Astrocyte of the cerebellum (primary cell): ENCODE measurements at regions not wholly inside any gene's neighbourhood (a gene's known extent, or its start where the extent isn't known, plus 50 kb on each side); places are given as distances from the start of the nearest gene placed in this dataset.

Source experiments
- DNase-seq: peaks from one replicate; pipeline ENCODE4 v3.0.0-alpha.2; 2011; ENCODE audit warnings: low read depth
- H3K4me3 ChIP-seq: 2 replicates; pipeline ENCODE4 v1.5.1; 2011; ENCODE audit warnings: mild to moderate bottlenecking, low read depth, low read length, moderate library complexity
- in situ Hi-C: cut with HindIII; loops from 2 replicates; pipeline ENCODE4 v1.10.0; 2017; ENCODE audit warnings: low sequenced_read_pairs
- TF ChIP-seq, protein P1 (sequence below): IDR thresholded peaks from 2 replicates; pipeline ENCODE4 v1.5.1; 2012; ENCODE audit warnings: low read length, low read depth, moderate library complexity, mild to moderate bottlenecking; ENCODE audit errors: missing control alignments

DNA sequence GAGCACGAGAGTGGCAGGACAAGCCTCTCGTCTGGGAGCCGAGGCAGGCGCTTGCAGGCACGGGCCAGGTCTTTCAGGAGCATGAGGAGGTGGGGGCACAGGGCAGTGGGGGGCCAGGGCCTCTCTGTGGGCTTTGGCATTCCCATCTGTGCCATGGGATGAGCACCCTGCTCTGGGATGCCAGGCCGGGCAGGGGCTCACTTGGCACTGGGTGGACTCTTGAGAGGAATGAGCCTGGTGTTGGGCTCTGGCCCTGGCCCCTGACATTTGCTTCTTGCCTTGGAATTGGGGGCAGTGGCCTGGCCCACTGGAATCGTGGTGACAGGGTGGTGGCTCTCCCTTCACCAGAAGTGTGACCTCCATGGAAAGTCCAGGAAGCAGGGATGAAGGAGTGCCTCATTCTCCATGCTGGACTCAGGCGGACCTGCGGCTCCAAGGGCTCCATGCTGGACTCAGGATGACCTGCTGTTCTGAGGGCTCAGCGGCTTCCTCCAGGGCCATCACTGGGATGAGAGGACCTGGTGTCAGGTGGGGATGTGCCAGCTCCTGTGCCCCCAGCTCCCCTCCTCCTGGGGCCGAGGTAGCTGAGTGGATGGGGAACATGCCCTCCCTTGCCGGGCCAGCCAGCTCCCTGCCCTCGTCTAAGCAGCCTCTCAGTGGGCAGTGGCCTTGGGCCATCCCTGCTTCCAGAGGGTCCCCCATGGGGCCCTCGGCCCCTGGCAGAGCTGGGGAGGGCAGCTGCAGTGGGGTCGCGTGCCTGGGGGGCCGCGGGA lies 220.3 kb downstream of the KIF26A start:
- TF ChIP-seq, protein P1, sequence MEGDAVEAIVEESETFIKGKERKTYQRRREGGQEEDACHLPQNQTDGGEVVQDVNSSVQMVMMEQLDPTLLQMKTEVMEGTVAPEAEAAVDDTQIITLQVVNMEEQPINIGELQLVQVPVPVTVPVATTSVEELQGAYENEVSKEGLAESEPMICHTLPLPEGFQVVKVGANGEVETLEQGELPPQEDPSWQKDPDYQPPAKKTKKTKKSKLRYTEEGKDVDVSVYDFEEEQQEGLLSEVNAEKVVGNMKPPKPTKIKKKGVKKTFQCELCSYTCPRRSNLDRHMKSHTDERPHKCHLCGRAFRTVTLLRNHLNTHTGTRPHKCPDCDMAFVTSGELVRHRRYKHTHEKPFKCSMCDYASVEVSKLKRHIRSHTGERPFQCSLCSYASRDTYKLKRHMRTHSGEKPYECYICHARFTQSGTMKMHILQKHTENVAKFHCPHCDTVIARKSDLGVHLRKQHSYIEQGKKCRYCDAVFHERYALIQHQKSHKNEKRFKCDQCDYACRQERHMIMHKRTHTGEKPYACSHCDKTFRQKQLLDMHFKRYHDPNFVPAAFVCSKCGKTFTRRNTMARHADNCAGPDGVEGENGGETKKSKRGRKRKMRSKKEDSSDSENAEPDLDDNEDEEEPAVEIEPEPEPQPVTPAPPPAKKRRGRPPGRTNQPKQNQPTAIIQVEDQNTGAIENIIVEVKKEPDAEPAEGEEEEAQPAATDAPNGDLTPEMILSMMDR = no peak

DNA sequence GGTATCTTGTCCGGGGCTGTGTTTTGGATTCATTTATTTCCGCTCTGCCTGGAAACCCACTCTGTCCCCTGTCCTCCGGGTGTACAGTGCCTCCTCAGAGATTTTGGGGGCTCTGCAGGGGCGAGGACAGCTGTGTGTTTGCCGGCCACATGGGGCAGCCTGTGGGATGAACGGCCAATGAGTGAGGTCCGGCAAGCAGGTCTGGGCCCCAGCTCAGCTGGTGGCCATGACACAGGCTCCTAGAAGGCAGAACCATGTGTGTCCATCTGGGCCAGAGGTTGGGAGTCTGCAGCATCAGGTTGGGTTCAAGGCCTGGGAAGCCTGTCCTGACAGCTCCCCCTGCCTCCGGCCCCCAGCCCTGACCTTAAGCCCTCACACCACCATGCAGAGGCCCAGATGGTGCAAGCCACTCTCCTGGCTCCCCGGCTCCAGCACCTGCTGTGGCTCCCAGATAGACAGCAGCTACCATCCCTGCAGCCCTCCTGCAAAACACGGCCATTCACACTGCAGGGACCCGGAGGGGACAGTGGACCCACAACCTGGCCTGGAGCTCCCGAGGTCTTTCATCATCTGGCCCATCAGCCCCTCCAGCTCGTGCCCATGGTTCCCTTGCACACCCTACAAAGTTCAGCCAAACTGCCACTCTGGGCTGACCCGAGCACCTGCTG lies 220.1 kb upstream of the C14orf180 start:
- TF ChIP-seq, protein P1 = no peak
- in situ Hi-C loops = no loop called here
- no peak for DNase-seq

More for the DNA sequence above, 220.3 kb downstream of the KIF26A start:
- no peak for DNase-seq
- in situ Hi-C loops = no loop called here
- H3K4me3 ChIP-seq = no peak overlapping the region

DNA sequence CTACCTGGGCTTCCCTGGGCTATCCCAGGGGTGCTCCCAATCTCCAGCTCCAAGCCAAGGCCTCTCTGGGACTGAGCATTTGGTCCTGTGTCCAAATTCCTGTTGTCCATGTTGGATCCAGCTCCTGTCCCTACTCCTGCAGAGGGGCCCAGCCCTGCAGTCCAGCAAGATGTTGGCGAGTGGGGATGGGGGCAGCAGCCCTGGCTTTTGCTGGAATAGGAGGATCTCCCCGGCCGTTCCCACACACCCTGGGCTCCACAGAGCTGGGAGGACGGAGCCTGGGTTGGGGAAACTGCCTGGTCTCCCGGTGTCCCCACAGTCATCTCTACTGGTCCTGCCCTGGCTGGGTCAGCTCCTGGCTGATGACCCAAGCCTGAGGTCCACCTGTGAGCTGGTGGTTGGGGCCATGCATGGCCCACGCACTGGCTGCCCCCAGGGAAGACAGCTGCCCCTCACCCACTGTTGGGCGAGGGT lies 219.6 kb upstream of the C14orf180 start:
- no peak overlapping the region for H3K4me3 ChIP-seq
- no peak for DNase-seq
- TF ChIP-seq, protein P1 = no peak
- in situ Hi-C loops = no loop called here

More for the DNA sequence above, 220.1 kb upstream of the C14orf180 start:
- no peak overlapping the region for H3K4me3 ChIP-seq

DNA sequence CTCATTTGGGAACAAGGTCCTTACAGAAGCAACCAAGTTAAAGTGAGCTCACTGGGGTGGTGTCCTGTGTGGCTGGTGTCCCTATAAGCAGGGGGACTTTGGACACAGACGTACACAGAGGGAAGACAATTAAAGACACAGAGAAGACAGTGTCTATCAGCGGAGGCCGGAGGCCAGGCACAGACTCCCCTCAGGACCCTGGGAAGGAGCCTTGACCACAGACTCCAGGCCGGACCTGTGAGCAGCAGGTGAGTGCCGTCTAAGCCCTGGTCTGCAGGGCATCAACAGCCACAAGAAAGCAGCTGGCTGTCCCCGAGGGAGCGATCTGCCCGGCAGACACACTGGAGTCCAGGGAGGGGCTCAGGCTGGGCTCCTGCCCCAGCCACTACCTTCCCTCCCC lies 219.1 kb upstream of the C14orf180 start:
- no peak overlapping the region for H3K4me3 ChIP-seq
- TF ChIP-seq, protein P1 = no peak
- in situ Hi-C loops = no loop called here
- DNase-seq = no peak

DNA sequence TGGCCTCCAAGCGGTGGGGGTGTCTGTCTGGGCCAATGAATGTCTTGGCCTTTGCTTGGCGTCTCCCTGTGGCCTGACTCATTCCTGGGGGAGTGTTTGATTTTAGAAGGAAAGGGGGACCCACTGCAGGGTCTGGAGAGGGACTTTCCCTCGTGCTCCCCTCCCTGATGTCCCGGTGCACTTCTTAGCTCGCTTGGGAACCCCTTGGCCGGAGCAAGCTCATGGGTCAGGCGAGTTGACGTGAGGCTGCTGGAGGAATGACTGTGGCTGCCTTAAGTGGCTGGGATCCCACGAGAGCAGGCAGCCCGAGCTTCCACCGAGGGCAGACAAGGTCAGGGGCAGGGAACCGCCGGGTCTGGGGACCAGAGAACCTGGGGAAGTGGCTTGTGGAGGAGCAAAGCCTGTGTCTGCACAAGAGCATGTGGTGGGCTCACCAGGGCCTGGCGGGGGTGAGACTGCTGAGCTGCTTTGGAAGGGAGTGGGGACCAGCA lies 218.4 kb upstream of the C14orf180 start:
- DNase-seq = no peak
- TF ChIP-seq, protein P1 = no peak
- in situ Hi-C loops = no loop called here
- H3K4me3 ChIP-seq = no peak overlapping the region

DNA sequence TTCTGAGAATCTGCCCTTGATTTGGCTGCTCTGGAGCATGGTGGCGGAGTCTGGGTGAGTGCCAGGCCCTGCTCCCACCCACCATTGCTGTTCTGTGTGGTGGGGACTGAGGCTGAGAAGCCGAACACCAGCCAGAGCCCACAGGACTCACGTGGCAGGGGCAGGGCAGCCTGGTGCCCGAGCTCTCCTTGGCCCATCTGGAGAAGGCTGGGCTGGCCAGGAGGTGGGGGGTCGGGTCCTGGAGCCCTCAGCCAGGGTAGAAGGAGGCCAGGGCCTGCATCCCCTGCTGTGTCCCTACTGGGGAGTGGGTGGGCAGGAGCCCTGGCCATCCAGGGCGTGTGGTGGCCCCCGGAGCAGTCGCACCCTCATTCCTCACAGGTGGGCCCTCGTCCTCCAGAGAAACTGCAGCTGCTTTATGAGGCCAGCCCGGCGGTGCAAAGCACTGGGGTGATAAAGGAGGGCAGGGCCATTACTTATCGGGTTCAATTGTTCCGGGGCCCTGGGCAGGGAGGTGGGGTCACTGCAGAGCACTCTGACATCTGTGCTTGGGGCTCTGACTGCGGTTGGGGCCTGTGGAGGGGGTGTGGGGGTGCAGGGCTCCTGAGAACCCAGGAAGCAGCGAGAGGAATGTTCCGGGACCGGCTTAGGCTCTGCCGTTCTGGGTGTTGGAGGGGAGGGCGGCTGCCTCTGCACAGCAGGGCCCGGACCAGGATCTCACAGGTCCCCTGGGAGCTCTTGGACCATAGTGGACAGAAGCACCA lies 217.5 kb upstream of the C14orf180 start:
- in situ Hi-C loops = no loop called here
- DNase-seq = no peak

More for the DNA sequence above, 217.5 kb upstream of the C14orf180 start:
- TF ChIP-seq, protein P1 = no peak
- H3K4me3 ChIP-seq = no peak overlapping the region
